Mesodermal cell (in vitro differentiated cells): ENCODE measurements at regions not wholly inside any gene's neighbourhood (a gene's known extent, or its start where the extent isn't known, plus 50 kb on each side); places are given as distances from the start of the nearest gene placed in this dataset.

Experiments used
- H3K27ac ChIP-seq: 2 replicates; pipeline ENCODE4 v1.7.0; 2013; ENCODE audit warnings: mild to moderate bottlenecking, low read depth, low read length, moderate library complexity; ENCODE audit not compliant: severe bottlenecking
- H3K36me3 ChIP-seq: 2 replicates; pipeline ENCODE4 v1.7.1; 2013; ENCODE audit warnings: mild to moderate bottlenecking, low read length, moderate library complexity; ENCODE audit not compliant: control insufficient read depth, insufficient read depth
- H3K4me1 ChIP-seq: one replicate; pipeline ENCODE4 v1.7.1; 2013; ENCODE audit warnings: mild to moderate bottlenecking, low read length; ENCODE audit not compliant: insufficient read depth, control insufficient read depth, poor library complexity, severe bottlenecking
- H3K4me3 ChIP-seq: 2 replicates; pipeline ENCODE4 v1.7.0; 2013; ENCODE audit warnings: low read length, control low read depth, mild to moderate bottlenecking; ENCODE audit not compliant: insufficient read depth, poor library complexity, severe bottlenecking; ENCODE audit errors: extremely low read depth
- H3K9me3 ChIP-seq: 2 replicates; pipeline ENCODE4 v1.7.1; 2013; ENCODE audit warnings: mild to moderate bottlenecking, low read length, moderate library complexity; ENCODE audit not compliant: control insufficient read depth
- WGBS, 2 experiments: methylation state at CpG; one replicate each; pipeline ENCODE4 v1.1.5; 2013; ENCODE audit warnings: missing lambda C conversion rate in 2 of 2; ENCODE audit not compliant: insufficient coverage in 2 of 2; 5-methylcytosine and 5-hydroxymethylcytosine counted together

- H3K36me3 ChIP-seq, result no peaks in the 10 kb centered on the region
- 76 to 86% methylated on average over 5 to 6 of the region's 6 CpGs for WGBS, 2 experiments
These were observed 119.4 kb downstream of the C1orf94 start for GRCh38 chr1:34296059-34296458.

GRCh38 chr1:34302798-34303197 is 126.1 kb downstream of the C1orf94 start:
- Histone ChIP-seq H3K4me3 (no peak overlapping the region), H3K36me3 (no peaks in the 10 kb centered on the region), H3K27ac (no peak overlapping the region), H3K9me3 (no peaks in the 10 kb centered on the region), H3K4me1 (no peaks in the 10 kb centered on the region)
- 86 to 91% methylated on average over 1 of the region's 1 CpG for whole genome bisulfite sequencing, 2 experiments

More at GRCh38 chr1:34296059-34296458, 119.4 kb downstream of the C1orf94 start:
- Histone ChIP-seq H3K4me3 (no peak overlapping the region), H3K9me3 (no peaks in the 10 kb centered on the region), H3K4me1 (no peaks in the 10 kb centered on the region), H3K27ac (no peak overlapping the region)

GRCh38 chr1:34303218-34303617 is 126.5 kb downstream of the C1orf94 start:
- Histone ChIP-seq H3K4me1 (no peaks in the 10 kb centered on the region), H3K9me3 (no peaks in the 10 kb centered on the region), H3K4me3 (no peak overlapping the region)

GRCh38 chr1:34306568-34306967 is 129.9 kb downstream of the C1orf94 start:
- H3K9me3 ChIP-seq, result no peaks in the 10 kb centered on the region
- H3K27ac ChIP-seq, result no peak overlapping the region
- 70 to 100% methylated on average over 1 of the region's 2 CpGs for WGBS, 2 experiments
- no peaks in the 10 kb centered on the region for H3K36me3 ChIP-seq
- no peaks in the 10 kb centered on the region for H3K4me1 ChIP-seq
- no peak overlapping the region for H3K4me3 ChIP-seq

More at GRCh38 chr1:34303218-34303617, 126.5 kb downstream of the C1orf94 start:
- no peaks in the 10 kb centered on the region for H3K36me3 ChIP-seq
- no peak overlapping the region for H3K27ac ChIP-seq

- no CpG with 5 or more reads among the region's 1 CpG for WGBS, 2 experiments
- peaks cover 17% of the 10 kb centered on the region for H3K9me3 ChIP-seq
These were observed 135.7 kb downstream of the C1orf94 start for GRCh38 chr1:34312359-34312758.

GRCh38 chr1:34315974-34316373 is 139.3 kb downstream of the C1orf94 start:
- Histone ChIP-seq H3K4me1 (no peaks in the 10 kb centered on the region), H3K9me3 (peaks cover 17% of the 10 kb centered on the region), H3K27ac (no peak overlapping the region), H3K36me3 (no peaks in the 10 kb centered on the region), H3K4me3 (no peak overlapping the region)
- WGBS, 2 experiments, result 43 to 78% methylated on average over 1 of the region's 1 CpG

More at GRCh38 chr1:34312359-34312758, 135.7 kb downstream of the C1orf94 start:
- Histone ChIP-seq H3K36me3 (no peaks in the 10 kb centered on the region), H3K4me3 (no peak overlapping the region), H3K27ac (no peak overlapping the region), H3K4me1 (no peaks in the 10 kb centered on the region)

GRCh38 chr1:34316773-34317172 is 140.1 kb downstream of the C1orf94 start:
- Histone ChIP-seq H3K4me3 (no peak overlapping the region), H3K36me3 (no peaks in the 10 kb centered on the region), H3K9me3 (peaks cover 17% of the 10 kb centered on the region), H3K4me1 (no peaks in the 10 kb centered on the region), H3K27ac (no peak overlapping the region)

- WGBS, 2 experiments, result 80 to 94% methylated on average over 1 to 2 of the region's 4 CpGs
- no peaks in the 10 kb centered on the region for H3K36me3 ChIP-seq
- peaks cover 17% of the 10 kb centered on the region for H3K9me3 ChIP-seq
- no peak overlapping the region for H3K4me3 ChIP-seq
- H3K27ac ChIP-seq, result no peak overlapping the region
- no peaks in the 10 kb centered on the region for H3K4me1 ChIP-seq
These were observed 142.5 kb downstream of the C1orf94 start for GRCh38 chr1:34319218-34319617.

GRCh38 chr1:34320053-34320669 is 143.5 kb downstream of the C1orf94 start:
- H3K36me3 ChIP-seq, result no peaks in the 10 kb centered on the region
- H3K4me1 ChIP-seq, result no peaks in the 10 kb centered on the region
- 67 to 80% methylated on average over 1 of the region's 1 CpG for WGBS, 2 experiments
- H3K4me3 ChIP-seq, result no peak overlapping the region
- peaks cover 12% of the 10 kb centered on the region for H3K9me3 ChIP-seq
- H3K27ac ChIP-seq, result peak overlapping the region; percentile 18

- Histone ChIP-seq H3K4me3 (no peak overlapping the region), H3K27ac (no peak overlapping the region), H3K9me3 (no peaks in the 10 kb centered on the region), H3K36me3 (no peaks in the 10 kb centered on the region), H3K4me1 (no peaks in the 10 kb centered on the region)
- WGBS, 2 experiments, result 73 to 84% methylated on average over 2 to 3 of the region's 3 CpGs
These were observed 146.3 kb downstream of the C1orf94 start for GRCh38 chr1:34322969-34323368.

- WGBS, 2 experiments, result 79 to 82% methylated on average over 10 of the region's 10 CpGs
- no peaks in the 10 kb centered on the region for H3K9me3 ChIP-seq
- H3K4me3 ChIP-seq, result no peak overlapping the region
- no peaks in the 10 kb centered on the region for H3K36me3 ChIP-seq
- no peak overlapping the region for H3K27ac ChIP-seq
- no peaks in the 10 kb centered on the region for H3K4me1 ChIP-seq
These were observed 148.3 kb downstream of the C1orf94 start for GRCh38 chr1:34324879-34325440.
